ENCODE measurements at regions not wholly inside any gene's neighbourhood (a gene's known extent, or its start where the extent isn't known, plus 50 kb on each side); places are given as distances from the start of the nearest gene placed in this dataset.

DNA sequence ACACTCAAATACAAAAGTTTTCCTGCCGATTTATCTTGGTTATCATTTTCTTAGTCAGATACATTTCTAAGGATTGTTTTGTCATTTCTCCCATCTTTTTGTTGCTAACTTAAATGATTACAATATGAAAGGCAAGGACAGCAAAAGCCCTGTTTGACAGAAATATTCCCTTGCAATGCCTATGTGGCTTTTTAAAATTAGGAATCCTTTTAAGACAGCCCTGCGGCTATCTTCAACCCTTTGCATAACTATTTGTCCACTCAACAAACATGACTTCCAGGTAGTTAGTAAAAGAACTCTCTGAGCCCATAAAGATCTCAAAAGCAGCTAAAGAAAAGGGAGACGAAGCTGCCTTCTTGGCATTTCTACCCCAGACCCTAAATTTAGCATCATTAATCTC is 179.7 kb upstream of the CDH20 start:
- TF ChIP-seq JUND (IDR thresholded peaks at IDR 0.05) = no peak
- no peak for TF ChIP-seq CTCF (IDR thresholded peaks at IDR 0.05; ENCODE audit: low read depth, low read length, missing input control)
- TF ChIP-seq ATF3 (IDR thresholded peaks at IDR 0.05) = no peak
- no peak for TF ChIP-seq REST (IDR thresholded peaks at IDR 0.05)
- no peak for TF ChIP-seq FOXA1 (IDR thresholded peaks at IDR 0.05)
- no peak for TF ChIP-seq HNF4A (conservative IDR thresholded peaks at IDR 0.05)
- TF ChIP-seq, protein P1, sequence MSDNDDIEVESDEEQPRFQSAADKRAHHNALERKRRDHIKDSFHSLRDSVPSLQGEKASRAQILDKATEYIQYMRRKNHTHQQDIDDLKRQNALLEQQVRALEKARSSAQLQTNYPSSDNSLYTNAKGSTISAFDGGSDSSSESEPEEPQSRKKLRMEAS (IDR thresholded peaks at IDR 0.05) = no peak
- TF ChIP-seq TAF1 (conservative IDR thresholded peaks at IDR 0.05) = no peak
- TF ChIP-seq YY1 (IDR thresholded peaks at IDR 0.05) = no peak
